ENCODE measurements at regions not wholly inside any gene's neighbourhood (a gene's known extent, or its start where the extent isn't known, plus 50 kb on each side); places are given as distances from the start of the nearest gene placed in this dataset.

- TF ChIP-seq CTCF (IDR thresholded peaks at IDR 0.05 in 2 of 3, conservative IDR thresholded peaks at IDR 0.05 in 1 of 3; ENCODE audit: control insufficient read depth in 2 of 3, extremely low read depth in 1 of 3, insufficient read depth in 1 of 3, low read depth in 3 of 3, low read length in 3 of 3) (no peak), E2F8 (IDR thresholded peaks at IDR 0.05; ENCODE audit: low read depth, partially characterized antibody) (no peak), NR2F1 (conservative IDR thresholded peaks at IDR 0.05) (no peak), PAX5 (IDR thresholded peaks at IDR 0.05; ENCODE audit: borderline replicate concordance, low read depth, low read length) (no peak), FOS (IDR thresholded peaks at IDR 0.05; ENCODE audit: borderline replicate concordance, extremely low read depth, insufficient read length) (no peak), REST (IDR thresholded peaks at IDR 0.05; ENCODE audit: low read depth, low read length) (no peak), PKNOX1 (IDR thresholded peaks at IDR 0.05) (no peak), NR2C2 (IDR thresholded peaks at IDR 0.05; ENCODE audit: borderline replicate concordance, control insufficient read depth, insufficient read length, low read depth) (no peak), IKZF1 (conservative IDR thresholded peaks at IDR 0.05) (no peak)
Observed at GRCh38 chr2:152245653-152246052, 70.1 kb upstream of the STAM2 start (continued).
